Urinary bladder (tissue), 3 donors: ENCODE measurements at regions not wholly inside any gene's neighbourhood (a gene's known extent, or its start where the extent isn't known, plus 50 kb on each side); places are given as distances from the start of the nearest gene placed in this dataset.
"Not testable (repeated sequence)": the region's sequence is repeated elsewhere in the genome, so short reads cannot be mapped to it uniquely, and the experiment has no call there.

Experiments
- DNase-seq: peaks from one replicate; pipeline ENCODE4 v3.0.0-alpha.2; 2015; ENCODE audit errors: extremely low spot score
- H3K27ac ChIP-seq: one replicate; pipeline ENCODE4 v1.5.1; 2013; ENCODE audit warnings: low read depth, mild to moderate bottlenecking, moderate library complexity
- H3K36me3 ChIP-seq: one replicate; pipeline ENCODE4 v1.6.1; 2013; ENCODE audit warnings: mild to moderate bottlenecking, moderate library complexity; ENCODE audit not compliant: insufficient read depth
- H3K4me1 ChIP-seq: one replicate; pipeline ENCODE4 v1.6.1; 2013; ENCODE audit warnings: mild to moderate bottlenecking, moderate library complexity; ENCODE audit not compliant: insufficient read depth
- H3K4me3 ChIP-seq: one replicate; pipeline ENCODE4 v1.5.1; 2013; ENCODE audit warnings: low read depth, low read length
- whole genome bisulfite sequencing: extraction: QIAGEN DNeasy Blood & Tissue Kit; methylation state at CpG from one replicate; pipeline ENCODE4 v1.1.7; 2013; 5-methylcytosine and 5-hydroxymethylcytosine counted together
- donor health status: healthy with polysubstance abuse.
- donor health status: healthy.

DNA sequence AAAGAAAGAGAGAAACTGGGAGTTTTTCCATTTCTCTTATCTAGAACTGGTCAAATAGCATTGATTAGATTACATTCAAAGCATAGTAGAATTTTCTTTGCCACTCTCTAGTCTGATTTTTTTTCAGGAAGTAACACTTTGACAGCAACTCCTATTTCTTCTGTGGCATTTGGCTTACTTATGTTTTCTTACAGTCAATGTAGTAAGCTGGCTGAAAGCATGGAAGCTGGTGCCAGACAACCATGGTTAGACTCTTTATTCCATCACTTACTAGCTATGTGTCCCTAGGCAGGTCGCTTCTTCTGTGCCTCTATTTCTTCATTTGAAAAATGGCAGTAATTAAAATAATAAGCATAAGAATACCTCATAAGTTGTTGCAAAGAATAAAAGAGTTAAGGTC is 54.2 kb upstream of the OPRM1 start:
- Histone ChIP-seq H3K4me3 (no peak overlapping the region), H3K27ac (no peak overlapping the region), H3K4me1 (no peaks in the 10 kb centered on the region), H3K36me3 (no peaks in the 10 kb centered on the region)
- no peak for DNase-seq
- WGBS, result 68% methylated on average over 1 of the region's 1 CpG

- DNase-seq, result no peak
- no peaks in the 10 kb centered on the region for H3K36me3 ChIP-seq
- 83% methylated on average over 2 of the region's 2 CpGs for WGBS
- H3K27ac ChIP-seq, result no peak overlapping the region
- no peaks in the 10 kb centered on the region for H3K4me1 ChIP-seq
- H3K4me3 ChIP-seq, result no peak overlapping the region
Observed at GRCh38 chr6:153980171-153980570, 58.9 kb upstream of the OPRM1 start.

GRCh38 chr6:153978911-153979548 is 60.0 kb upstream of the OPRM1 start:
- WGBS, result 88% methylated on average over 26 of the region's 26 CpGs
- H3K27ac ChIP-seq, DNase-seq, H3K4me1 ChIP-seq, H3K36me3 ChIP-seq, H3K4me3 ChIP-seq: not testable (repeated sequence)

DNA sequence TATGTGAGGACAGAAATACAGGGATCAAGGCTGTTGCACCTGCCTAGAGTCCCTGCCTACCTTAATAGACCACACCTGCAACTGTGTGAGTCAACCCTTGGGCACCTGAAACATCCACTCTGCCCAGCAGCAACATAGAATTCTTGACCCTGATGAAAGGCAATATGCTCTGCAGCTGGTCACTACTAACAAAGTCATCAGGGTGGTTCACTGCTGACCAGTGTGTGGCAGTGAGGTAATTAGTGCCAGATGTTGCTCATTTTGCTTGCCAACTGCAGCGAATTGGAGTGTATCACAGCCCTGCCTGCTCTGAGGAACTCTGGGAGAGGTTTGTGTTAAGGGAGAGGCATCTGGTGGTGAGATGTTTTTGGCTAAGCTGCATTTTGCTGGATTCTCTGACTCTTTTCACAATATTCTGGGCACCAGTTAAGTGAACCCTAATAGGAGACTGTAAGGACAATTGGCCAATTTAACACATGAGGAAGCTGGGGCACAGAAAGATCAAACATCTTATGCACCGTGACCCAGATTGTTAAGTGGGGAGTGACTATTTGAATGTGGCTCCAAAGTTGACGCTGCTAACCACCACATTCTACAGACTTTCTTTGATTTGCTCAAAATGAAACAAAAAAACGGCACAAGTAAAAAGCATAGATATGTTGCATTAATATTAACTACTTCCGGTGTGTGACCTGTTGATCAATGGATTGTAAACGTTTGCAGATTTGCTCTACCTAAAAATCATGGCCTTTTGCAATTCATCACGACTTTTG is 61.9 kb upstream of the OPRM1 start:
- no peaks in the 10 kb centered on the region for H3K36me3 ChIP-seq
- no peak overlapping the region for H3K27ac ChIP-seq
- H3K4me1 ChIP-seq, result no peaks in the 10 kb centered on the region
- WGBS, result 50% methylated on average over 7 of the region's 7 CpGs
- DNase-seq, result no peak
- H3K4me3 ChIP-seq, result no peak overlapping the region

- no peak overlapping the region for H3K27ac ChIP-seq
- no peak overlapping the region for H3K4me3 ChIP-seq
- no peaks in the 10 kb centered on the region for H3K36me3 ChIP-seq
- 45% methylated on average over 4 of the region's 4 CpGs for WGBS
- no peak for DNase-seq
- no peaks in the 10 kb centered on the region for H3K4me1 ChIP-seq
Observed at GRCh38 chr6:153966001-153966400, 73.0 kb upstream of the OPRM1 start.

DNA sequence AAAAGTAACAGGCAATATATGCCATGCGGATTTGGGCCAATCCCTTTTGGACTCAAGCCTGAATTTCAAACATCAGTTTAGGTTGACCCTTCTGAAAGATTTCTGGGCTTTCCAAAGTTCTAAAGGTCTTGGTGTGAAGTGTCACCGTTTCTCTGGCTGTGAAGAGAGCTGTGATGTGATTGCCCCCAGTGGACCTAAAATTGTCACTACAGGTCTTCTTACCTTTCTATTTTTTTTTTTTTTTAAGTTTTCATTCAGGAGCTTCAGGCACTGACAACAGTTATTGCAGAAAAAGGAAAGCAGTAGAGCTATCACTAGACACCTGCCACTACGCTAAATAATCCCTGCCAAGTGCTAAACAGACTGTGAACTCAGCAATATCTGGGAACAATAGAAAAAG is 75.7 kb upstream of the OPRM1 start:
- H3K36me3 ChIP-seq, result no peaks in the 10 kb centered on the region
- DNase-seq, result no peak
- 77% methylated on average over 3 of the region's 3 CpGs for WGBS
- no peak overlapping the region for H3K4me3 ChIP-seq
- H3K4me1 ChIP-seq, result no peaks in the 10 kb centered on the region
- no peak overlapping the region for H3K27ac ChIP-seq

- Histone ChIP-seq H3K4me1 (no peaks in the 10 kb centered on the region), H3K4me3 (no peak overlapping the region), H3K27ac (no peak overlapping the region), H3K36me3 (no peaks in the 10 kb centered on the region)
- no peak for DNase-seq
- WGBS, result 39% methylated on average over 2 of the region's 2 CpGs
Observed at GRCh38 chr6:153962555-153962954, 76.5 kb upstream of the OPRM1 start.

DNA sequence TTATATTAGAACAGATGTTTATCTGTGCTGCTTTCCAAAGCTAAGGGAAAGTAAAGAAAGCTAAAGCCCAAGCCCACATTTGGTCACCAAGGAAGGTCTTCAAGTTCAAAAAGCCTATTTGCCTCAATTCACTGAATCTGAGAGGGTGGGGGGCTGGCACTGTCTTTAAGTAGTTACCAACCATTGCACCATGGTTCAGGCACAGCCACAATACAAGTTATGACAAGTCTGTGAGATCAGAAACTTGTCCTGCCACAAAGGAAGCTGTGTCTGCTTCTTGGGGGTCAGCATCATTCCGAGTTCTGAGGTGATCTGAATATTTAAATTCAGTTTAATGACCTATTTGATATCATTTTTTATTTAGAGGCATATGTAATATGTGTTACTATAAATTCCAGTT is 78.3 kb upstream of the OPRM1 start:
- no peak for DNase-seq
- Histone ChIP-seq H3K4me3 (no peak overlapping the region), H3K27ac (no peak overlapping the region), H3K4me1 (no peaks in the 10 kb centered on the region), H3K36me3 (no peaks in the 10 kb centered on the region)
- WGBS, result 67% methylated on average over 1 of the region's 1 CpG

GRCh38 chr6:153960281-153960680 is 78.8 kb upstream of the OPRM1 start:
- Histone ChIP-seq H3K4me3 (no peak overlapping the region), H3K4me1 (no peaks in the 10 kb centered on the region), H3K36me3 (no peaks in the 10 kb centered on the region), H3K27ac (no peak overlapping the region)
- WGBS, result 26% methylated on average over 4 of the region's 4 CpGs
- peak; percentile 66 for DNase-seq

DNA sequence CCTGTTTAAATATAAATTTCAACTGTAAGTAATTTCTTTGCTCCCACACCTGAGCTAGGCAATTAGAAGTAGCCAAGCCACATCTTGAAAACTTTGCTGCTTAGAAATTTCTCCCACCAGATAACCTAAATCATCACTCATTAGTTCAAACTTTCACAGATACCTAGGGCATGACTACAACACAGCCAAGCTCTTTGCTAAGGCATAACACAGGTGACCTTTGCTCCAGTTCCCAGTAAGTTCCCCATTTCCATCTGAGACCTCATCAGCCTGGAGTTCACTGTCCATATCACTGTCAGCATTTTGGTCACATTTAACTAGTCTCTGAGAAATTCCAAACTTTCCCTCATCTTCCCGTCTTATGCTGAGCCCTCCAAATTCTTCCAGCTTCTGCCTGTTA is 79.8 kb upstream of the OPRM1 start:
- Histone ChIP-seq H3K36me3 (no peaks in the 10 kb centered on the region), H3K4me1 (no peaks in the 10 kb centered on the region), H3K4me3 (no peak overlapping the region), H3K27ac (no peak overlapping the region)
- WGBS, result 77% methylated on average over 1 of the region's 1 CpG
- DNase-seq, result no peak

DNA sequence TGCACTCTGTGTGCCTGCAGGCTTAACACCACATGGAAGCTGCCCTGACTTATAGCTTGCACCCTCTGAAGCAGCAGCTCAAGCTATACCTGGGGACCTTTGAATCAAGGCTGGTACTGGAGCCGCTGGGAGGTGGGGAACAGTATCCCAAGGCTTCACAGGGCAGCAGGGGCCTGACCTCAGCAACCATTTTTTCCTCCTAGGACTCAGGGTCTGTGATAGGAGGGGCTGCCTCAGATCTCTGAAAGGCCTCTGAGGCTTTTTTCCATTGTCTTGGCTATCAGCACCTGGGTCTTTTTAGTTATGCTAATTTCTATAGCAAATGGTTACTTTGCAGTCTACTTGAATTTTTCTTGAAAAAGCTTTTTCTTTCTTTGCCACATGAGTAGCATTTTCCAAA is 80.2 kb upstream of the OPRM1 start:
- 86% methylated on average over 1 of the region's 1 CpG for WGBS
- DNase-seq, result no peak

DNA sequence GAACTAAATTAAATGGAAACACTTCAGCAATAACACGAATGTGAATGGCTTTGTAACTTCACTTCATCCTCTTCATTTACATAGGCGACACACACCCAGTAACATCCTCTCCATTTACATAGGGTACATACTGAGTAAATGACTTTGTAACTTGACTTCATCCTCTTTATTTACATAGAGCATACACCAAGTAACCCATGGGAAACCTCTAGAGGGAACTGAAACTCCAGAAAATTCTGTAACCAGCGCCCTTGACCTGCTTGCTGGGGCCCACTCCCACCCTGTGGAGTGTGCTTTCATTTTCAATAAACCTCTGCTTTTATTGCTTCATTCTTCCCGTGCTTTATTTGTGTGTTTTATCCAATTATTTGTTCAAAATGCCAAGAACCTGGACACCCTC is 81.6 kb upstream of the OPRM1 start:
- DNase-seq, result no peak
- Histone ChIP-seq H3K4me1 (no peaks in the 10 kb centered on the region), H3K36me3 (no peaks in the 10 kb centered on the region), H3K4me3 (no peak overlapping the region), H3K27ac (no peak overlapping the region)
- WGBS, result 75% methylated on average over 4 of the region's 4 CpGs

More for the DNA sequence above, 80.2 kb upstream of the OPRM1 start:
- Histone ChIP-seq H3K36me3 (no peaks in the 10 kb centered on the region), H3K4me1 (no peaks in the 10 kb centered on the region), H3K4me3 (no peak overlapping the region), H3K27ac (no peak overlapping the region)

- no peaks in the 10 kb centered on the region for H3K4me1 ChIP-seq
- DNase-seq, result no peak
- no peaks in the 10 kb centered on the region for H3K36me3 ChIP-seq
- no peak overlapping the region for H3K27ac ChIP-seq
- H3K4me3 ChIP-seq, result no peak overlapping the region
- 61% methylated on average over 2 of the region's 2 CpGs for WGBS
Observed at GRCh38 chr6:153956808-153957207, 82.2 kb upstream of the OPRM1 start.

- H3K36me3 ChIP-seq, result no peaks in the 10 kb centered on the region
- 53% methylated on average over 4 of the region's 4 CpGs for WGBS
Observed at GRCh38 chr6:153949616-153950015, 89.4 kb upstream of the OPRM1 start.

More at GRCh38 chr6:153949616-153950015, 89.4 kb upstream of the OPRM1 start:
- DNase-seq, result no peak
- Histone ChIP-seq H3K27ac (no peak overlapping the region), H3K4me3 (no peak overlapping the region), H3K4me1 (no peaks in the 10 kb centered on the region)
